Gastroesophageal sphincter (tissue), 3 donors: ENCODE measurements at regions not wholly inside any gene's neighbourhood (a gene's known extent, or its start where the extent isn't known, plus 50 kb on each side); places are given as distances from the start of the nearest gene placed in this dataset.

Experiments
- EP300 ChIP-seq: sonication (generic); formaldehyde crosslinking; IDR thresholded peaks from one replicate; pipeline ENCODE4 v1.6.1; 2017; ENCODE audit warnings: antibody characterized with exemption, mild to moderate bottlenecking
- POLR2A ChIP-seq, 2 donors: fragments of 450-650 bp; IDR thresholded peaks; one replicate each; pipeline ENCODE4 v1.6.1; 2017; ENCODE audit warnings: antibody characterized with exemption in 2 of 2, mild to moderate bottlenecking in 2 of 2, moderate library complexity in 1 of 2
- POLR2AphosphoS5 ChIP-seq: sonication (generic); formaldehyde crosslinking; IDR thresholded peaks from one replicate; pipeline ENCODE4 v1.6.1; 2017; ENCODE audit warnings: antibody characterized with exemption
- TF ChIP-seq, protein P1 (sequence below), 4 experiments: fragments of 200-600 bp in 2 of 4; fragments of 450-650 bp in 2 of 4; sonication (generic) in 1 of 4; IDR thresholded peaks; one replicate each; pipeline ENCODE4 v1.5.1; 2017 to 2019; ENCODE audit warnings: antibody characterized with exemption in 4 of 4, mild to moderate bottlenecking in 2 of 4, moderate library complexity in 2 of 4

DNA sequence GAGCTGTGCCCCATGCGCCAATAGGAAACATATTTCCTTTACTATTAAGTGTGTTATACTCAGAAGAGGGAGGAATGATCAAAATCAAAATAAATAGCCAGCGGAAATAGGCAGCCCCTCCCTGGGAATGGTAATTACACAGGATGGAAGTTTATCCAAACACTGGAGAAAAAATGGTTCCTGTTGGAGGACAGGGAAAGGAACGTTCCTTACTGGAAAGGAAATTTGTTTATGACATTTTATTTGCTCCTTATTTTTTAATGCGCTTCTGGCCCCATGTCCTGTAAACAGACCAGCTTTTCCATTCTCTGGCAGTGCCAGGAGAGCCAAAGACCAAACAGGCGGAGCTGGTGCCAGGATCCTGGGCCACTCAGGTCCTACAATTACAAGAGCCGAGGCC, 273.7 kb downstream of the SOX9 start:
- TF ChIP-seq POLR2A (IDR thresholded peaks at IDR 0.05) (no peak), EP300 (no peak), POLR2AphosphoS5 (no peak)
- TF ChIP-seq, protein P1, sequence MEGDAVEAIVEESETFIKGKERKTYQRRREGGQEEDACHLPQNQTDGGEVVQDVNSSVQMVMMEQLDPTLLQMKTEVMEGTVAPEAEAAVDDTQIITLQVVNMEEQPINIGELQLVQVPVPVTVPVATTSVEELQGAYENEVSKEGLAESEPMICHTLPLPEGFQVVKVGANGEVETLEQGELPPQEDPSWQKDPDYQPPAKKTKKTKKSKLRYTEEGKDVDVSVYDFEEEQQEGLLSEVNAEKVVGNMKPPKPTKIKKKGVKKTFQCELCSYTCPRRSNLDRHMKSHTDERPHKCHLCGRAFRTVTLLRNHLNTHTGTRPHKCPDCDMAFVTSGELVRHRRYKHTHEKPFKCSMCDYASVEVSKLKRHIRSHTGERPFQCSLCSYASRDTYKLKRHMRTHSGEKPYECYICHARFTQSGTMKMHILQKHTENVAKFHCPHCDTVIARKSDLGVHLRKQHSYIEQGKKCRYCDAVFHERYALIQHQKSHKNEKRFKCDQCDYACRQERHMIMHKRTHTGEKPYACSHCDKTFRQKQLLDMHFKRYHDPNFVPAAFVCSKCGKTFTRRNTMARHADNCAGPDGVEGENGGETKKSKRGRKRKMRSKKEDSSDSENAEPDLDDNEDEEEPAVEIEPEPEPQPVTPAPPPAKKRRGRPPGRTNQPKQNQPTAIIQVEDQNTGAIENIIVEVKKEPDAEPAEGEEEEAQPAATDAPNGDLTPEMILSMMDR (IDR thresholded peaks at IDR 0.05), result no peak
